H54 (cell line): ENCODE measurements at regions not wholly inside any gene's neighbourhood (a gene's known extent, or its start where the extent isn't known, plus 50 kb on each side); places are given as distances from the start of the nearest gene placed in this dataset.

Source experiments
- DNase-seq: peaks from one replicate; pipeline ENCODE4 v3.0.0; 2011; ENCODE audit warnings: low spot score, mixed read lengths; ENCODE audit not compliant: insufficient read length
- FAIRE-seq: peaks from 3 replicates; lab custom pipeline; 2011; peaks lifted over from hg19 to GRCh38; lab: Jason Lieb, UNC
- POLR2A ChIP-seq: IDR thresholded peaks from 2 replicates; pipeline ENCODE4 v1.6.1; 2011; ENCODE audit warnings: low read depth, mild to moderate bottlenecking, low read length

- no peak for DNase-seq
- no peak for TF ChIP-seq POLR2A
- FAIRE-seq: no peak
Observed at GRCh38 chr5:4001758-4002533, 406.3 kb downstream of the IRX1 start.

- no peak for TF ChIP-seq POLR2A
- DNase-seq: no peak
- FAIRE-seq: no peak
Observed at GRCh38 chr5:4005335-4005734, 409.7 kb downstream of the IRX1 start.

- no peak for DNase-seq
- FAIRE-seq: no peak
- TF ChIP-seq POLR2A: no peak
Observed at GRCh38 chr5:4007001-4007400, 411.4 kb downstream of the IRX1 start.

- FAIRE-seq (no peak), DNase-seq (no peak)
- TF ChIP-seq POLR2A: no peak
Observed at GRCh38 chr5:4011943-4012342, 416.3 kb downstream of the IRX1 start.

GRCh38 chr5:4013106-4013898, 417.7 kb downstream of the IRX1 start:
- FAIRE-seq (no peak), DNase-seq (no peak)
- no peak for TF ChIP-seq POLR2A

- no peak for FAIRE-seq
- no peak for DNase-seq
- TF ChIP-seq POLR2A: no peak
Observed at GRCh38 chr5:4015709-4016108, 420.1 kb downstream of the IRX1 start.

GRCh38 chr5:4017076-4017803, 421.6 kb downstream of the IRX1 start:
- no peak for FAIRE-seq
- TF ChIP-seq POLR2A: no peak
- no peak for DNase-seq

- FAIRE-seq (no peak), DNase-seq (no peak)
- TF ChIP-seq POLR2A: no peak
Observed at GRCh38 chr5:4018007-4018406, 422.4 kb downstream of the IRX1 start.

GRCh38 chr5:4019009-4019769, 423.6 kb downstream of the IRX1 start:
- no peak for TF ChIP-seq POLR2A
- FAIRE-seq (no peak), DNase-seq (no peak)

GRCh38 chr5:4019841-4020240, 424.2 kb downstream of the IRX1 start:
- no peak for FAIRE-seq
- no peak for DNase-seq
- no peak for TF ChIP-seq POLR2A

GRCh38 chr5:4020400-4020799, 424.8 kb downstream of the IRX1 start:
- no peak for DNase-seq
- TF ChIP-seq POLR2A: no peak
- FAIRE-seq: no peak

GRCh38 chr5:4022056-4022670, 426.5 kb downstream of the IRX1 start:
- DNase-seq (no peak), FAIRE-seq (no peak)
- no peak for TF ChIP-seq POLR2A
